Memory B cell (primary cell): ENCODE measurements at regions not wholly inside any gene's neighbourhood (a gene's known extent, or its start where the extent isn't known, plus 50 kb on each side); places are given as distances from the start of the nearest gene placed in this dataset.
A peak's percentile ranks its signal among the peaks of the same experiment; 100 is the strongest.

ENCODE experiments used
- ATAC-seq: fragments of 150-1000 bp; cut with Tn5 transposase; 2 replicates; pipeline ENCODE4 v1.10.0; 2021; ENCODE audit warnings: low read depth, mild to moderate bottlenecking, moderate library complexity
- DNase-seq, 2 donors: peaks; one replicate each; pipeline ENCODE4 v3.0.0; 2022; ENCODE audit warnings: low spot score in 2 of 2
- H3K27ac Mint-ChIP-seq: one replicate; pipeline ENCODE4 v1.8.0; 2022; ENCODE audit warnings: mild to moderate bottlenecking, moderate library complexity, mixed read lengths
- H3K27me3 Mint-ChIP-seq: one replicate; pipeline ENCODE4 v1.8.0; 2022; ENCODE audit warnings: mixed read lengths
- H3K36me3 Mint-ChIP-seq: one replicate; pipeline ENCODE4 v1.8.0; 2022; ENCODE audit warnings: mild to moderate bottlenecking, mixed read lengths
- H3K4me1 Mint-ChIP-seq: one replicate; pipeline ENCODE4 v1.8.0; 2022; ENCODE audit warnings: mixed read lengths
- H3K4me3 Mint-ChIP-seq: one replicate; pipeline ENCODE4 v1.8.0; 2022; ENCODE audit warnings: mild to moderate bottlenecking, moderate library complexity, mixed read lengths
- H3K9me3 Mint-ChIP-seq: one replicate; pipeline ENCODE4 v1.8.0; 2022; ENCODE audit warnings: mixed read lengths

GRCh38 chr4:153970169-153970568 lies 181.3 kb upstream of the SFRP2 start:
- no peak overlapping the region for H3K4me3 Mint-ChIP-seq
- H3K27me3 Mint-ChIP-seq = peaks cover 1% of the 10 kb centered on the region
- no peaks in the 10 kb centered on the region for H3K4me1 Mint-ChIP-seq
- H3K36me3 Mint-ChIP-seq = no peaks in the 10 kb centered on the region
- no peak for ATAC-seq
- H3K27ac Mint-ChIP-seq = no peak overlapping the region
- no peak for DNase-seq
- peaks cover 9% of the 10 kb centered on the region for H3K9me3 Mint-ChIP-seq

GRCh38 chr4:153969542-153969941 lies 180.7 kb upstream of the SFRP2 start:
- ATAC-seq (no peak), DNase-seq (no peak)
- Mint-ChIP-seq H3K27me3 (peaks cover 1% of the 10 kb centered on the region), H3K4me3 (no peak overlapping the region), H3K4me1 (no peaks in the 10 kb centered on the region), H3K9me3 (peaks cover 6% of the 10 kb centered on the region), H3K27ac (no peak overlapping the region), H3K36me3 (no peaks in the 10 kb centered on the region)

- peaks cover 5% of the 10 kb centered on the region for H3K4me1 Mint-ChIP-seq
- ATAC-seq (no peak), DNase-seq (no peak)
- H3K27ac Mint-ChIP-seq = no peak overlapping the region
- H3K9me3 Mint-ChIP-seq = peaks cover under 1% of the 10 kb centered on the region
- H3K27me3 Mint-ChIP-seq = peaks cover 1% of the 10 kb centered on the region
- H3K36me3 Mint-ChIP-seq = no peaks in the 10 kb centered on the region
- H3K4me3 Mint-ChIP-seq = no peak overlapping the region
Observed at GRCh38 chr4:153966641-153967040, 177.8 kb upstream of the SFRP2 start.

- Mint-ChIP-seq H3K4me1 (peaks cover 5% of the 10 kb centered on the region), H3K36me3 (no peaks in the 10 kb centered on the region), H3K4me3 (no peak overlapping the region), H3K27me3 (no peaks in the 10 kb centered on the region), H3K9me3 (peaks cover 6% of the 10 kb centered on the region), H3K27ac (no peak overlapping the region)
- ATAC-seq (no peak), DNase-seq (no peak)
Observed at GRCh38 chr4:153963216-153963615, 174.3 kb upstream of the SFRP2 start.

- Mint-ChIP-seq H3K36me3 (no peaks in the 10 kb centered on the region), H3K4me1 (peaks cover 5% of the 10 kb centered on the region), H3K9me3 (peaks cover 6% of the 10 kb centered on the region), H3K27me3 (no peaks in the 10 kb centered on the region), H3K4me3 (peak overlapping the region; percentile 3), H3K27ac (peak overlapping the region; percentile 4)
- DNase-seq (no peak), ATAC-seq (peak; percentile 43)
Observed at GRCh38 chr4:153962311-153963039, 173.6 kb upstream of the SFRP2 start.

GRCh38 chr4:153955327-153955726 lies 166.4 kb upstream of the SFRP2 start:
- ATAC-seq (no peak), DNase-seq (no peak)
- Mint-ChIP-seq H3K36me3 (peaks cover 2% of the 10 kb centered on the region), H3K27ac (no peak overlapping the region), H3K9me3 (peaks cover 6% of the 10 kb centered on the region), H3K27me3 (peaks cover 6% of the 10 kb centered on the region), H3K4me3 (no peak overlapping the region), H3K4me1 (no peaks in the 10 kb centered on the region)

- no peak overlapping the region for H3K4me3 Mint-ChIP-seq
- DNase-seq (no peak), ATAC-seq (no peak)
- H3K4me1 Mint-ChIP-seq = no peaks in the 10 kb centered on the region
- peaks cover 2% of the 10 kb centered on the region for H3K36me3 Mint-ChIP-seq
- H3K9me3 Mint-ChIP-seq = peaks cover 5% of the 10 kb centered on the region
- no peak overlapping the region for H3K27ac Mint-ChIP-seq
- peaks cover 6% of the 10 kb centered on the region for H3K27me3 Mint-ChIP-seq
Observed at GRCh38 chr4:153954654-153955053, 165.8 kb upstream of the SFRP2 start.

GRCh38 chr4:153950100-153950979 lies 161.5 kb upstream of the SFRP2 start:
- Mint-ChIP-seq H3K27me3 (peaks cover 10% of the 10 kb centered on the region), H3K27ac (no peak overlapping the region), H3K4me3 (no peak overlapping the region), H3K36me3 (peaks cover 2% of the 10 kb centered on the region), H3K4me1 (no peaks in the 10 kb centered on the region), H3K9me3 (no peaks in the 10 kb centered on the region)
- no peak for ATAC-seq
- no peak for DNase-seq

- Mint-ChIP-seq H3K9me3 (no peaks in the 10 kb centered on the region), H3K27me3 (peaks cover 6% of the 10 kb centered on the region)
Observed at GRCh38 chr4:153948041-153948440, 159.2 kb upstream of the SFRP2 start.

GRCh38 chr4:153947124-153947523 lies 158.2 kb upstream of the SFRP2 start:
- Mint-ChIP-seq H3K4me1 (no peaks in the 10 kb centered on the region), H3K27me3 (peaks cover 5% of the 10 kb centered on the region), H3K9me3 (no peaks in the 10 kb centered on the region), H3K36me3 (peaks cover under 1% of the 10 kb centered on the region), H3K4me3 (no peak overlapping the region), H3K27ac (no peak overlapping the region)
- DNase-seq (no peak), ATAC-seq (no peak)

More at GRCh38 chr4:153948041-153948440, 159.2 kb upstream of the SFRP2 start:
- DNase-seq (no peak), ATAC-seq (no peak)
- peaks cover 2% of the 10 kb centered on the region for H3K36me3 Mint-ChIP-seq
- H3K4me3 Mint-ChIP-seq = no peak overlapping the region
- no peaks in the 10 kb centered on the region for H3K4me1 Mint-ChIP-seq
- no peak overlapping the region for H3K27ac Mint-ChIP-seq

GRCh38 chr4:153945704-153946103 lies 156.8 kb upstream of the SFRP2 start:
- H3K9me3 Mint-ChIP-seq = no peaks in the 10 kb centered on the region
- DNase-seq (no peak), ATAC-seq (no peak)
- H3K4me1 Mint-ChIP-seq = peaks cover 4% of the 10 kb centered on the region
- no peak overlapping the region for H3K4me3 Mint-ChIP-seq
- no peak overlapping the region for H3K27ac Mint-ChIP-seq
- H3K36me3 Mint-ChIP-seq = no peaks in the 10 kb centered on the region
- H3K27me3 Mint-ChIP-seq = peaks cover 9% of the 10 kb centered on the region

GRCh38 chr4:153943738-153944415 lies 155.0 kb upstream of the SFRP2 start:
- no peak for DNase-seq
- Mint-ChIP-seq H3K27ac (no peak overlapping the region), H3K4me1 (peaks cover 4% of the 10 kb centered on the region), H3K4me3 (no peak overlapping the region), H3K27me3 (peaks cover 9% of the 10 kb centered on the region), H3K9me3 (no peaks in the 10 kb centered on the region), H3K36me3 (no peaks in the 10 kb centered on the region)
- no peak for ATAC-seq

GRCh38 chr4:153940916-153941315 lies 152.0 kb upstream of the SFRP2 start:
- H3K4me1 Mint-ChIP-seq = peaks cover 4% of the 10 kb centered on the region
- no peak overlapping the region for H3K4me3 Mint-ChIP-seq
- ATAC-seq (no peak), DNase-seq (no peak)
- H3K9me3 Mint-ChIP-seq = no peaks in the 10 kb centered on the region
- H3K36me3 Mint-ChIP-seq = no peaks in the 10 kb centered on the region
- peaks cover 5% of the 10 kb centered on the region for H3K27me3 Mint-ChIP-seq
- no peak overlapping the region for H3K27ac Mint-ChIP-seq

- H3K27ac Mint-ChIP-seq = no peak overlapping the region
- H3K36me3 Mint-ChIP-seq = no peaks in the 10 kb centered on the region
- no peaks in the 10 kb centered on the region for H3K9me3 Mint-ChIP-seq
- H3K4me1 Mint-ChIP-seq = peaks cover 4% of the 10 kb centered on the region
- ATAC-seq = no peak
- H3K27me3 Mint-ChIP-seq = peaks cover 8% of the 10 kb centered on the region
- H3K4me3 Mint-ChIP-seq = no peak overlapping the region
- DNase-seq = no peak
Observed at GRCh38 chr4:153939570-153939969, 150.7 kb upstream of the SFRP2 start.
